HepG2 (cell line): ENCODE measurements at regions not wholly inside any gene's neighbourhood (a gene's known extent, or its start where the extent isn't known, plus 50 kb on each side); places are given as distances from the start of the nearest gene placed in this dataset.
"Not testable (repeated sequence)": the region's sequence is repeated elsewhere in the genome, so short reads cannot be mapped to it uniquely, and the experiment has no call there.

ENCODE experiments used
- ATAC-seq: fragments of 200-7000 bp; cut with Tn5 transposase; 3 replicates; pipeline ENCODE4 v1.9.1; 2020; ENCODE audit warnings: mild to moderate bottlenecking, moderate library complexity
- BruUV-seq: library from RNA; stranded (reverse); fragments of 400-500 nt; replicated peaks from 2 replicates; lab custom pipeline; 2021; lab: Mats Ljungman, UMichigan
- CTCF ChIA-PET: fragments of 300-600 bp; formaldehyde crosslinking; extraction: SDS; loops from one replicate; lab custom pipeline; 2021; ENCODE audit warnings: low total read pairs, inconsistent platforms, low intra/inter-chr PET ratio; lab: Yijun Ruan, JAX
- POLR2A ChIA-PET: fragments of 350-600 bp; sonication (Branson Sonifier 250); formaldehyde crosslinking; loops from one replicate; lab custom pipeline; 2020; ENCODE audit warnings: antibody characterized with exemption, inconsistent platforms; lab: Yijun Ruan, JAX
- DNase-seq: peaks from one replicate; pipeline ENCODE4 v3.0.0-alpha.2; 2015; ENCODE audit warnings: low spot score
- FAIRE-seq: peaks from 3 replicates; lab custom pipeline; 2011; peaks lifted over from hg19 to GRCh38; lab: Jason Lieb, UNC
- H2AFZ ChIP-seq: one replicate; pipeline ENCODE4 v1.6.1; 2011; ENCODE audit warnings: low read length, inconsistent platforms
- H3K27ac ChIP-seq: fragments of 300-600 bp; 3 replicates; pipeline ENCODE4 v1.8.0; 2011; ENCODE audit warnings: mixed run types, mild to moderate bottlenecking, mixed read lengths, low read length, inconsistent platforms; ENCODE audit not compliant: insufficient read depth; ENCODE audit errors: extremely low read length
- H3K27me3 ChIP-seq, 2 experiments: fragments of 200-600 bp in 1 of 2; 2 replicates in 1 of 2; 3 replicates in 1 of 2; pipeline versions ENCODE4 v1.6.0 to v1.8.0; 2011; ENCODE audit warnings: low read length in 2 of 2, mild to moderate bottlenecking in 2 of 2, moderate library complexity in 2 of 2, inconsistent platforms in 1 of 2; ENCODE audit not compliant: insufficient read depth in 2 of 2, control insufficient read depth in 1 of 2
- H3K36me3 ChIP-seq, 2 experiments: fragments of 200-600 bp in 1 of 2; replicated peaks in 1 of 2; 2 replicates in 1 of 2; 3 replicates in 1 of 2; pipeline versions ENCODE4 v1.5.1 to v1.8.0; 2011; ENCODE audit warnings: low read length in 2 of 2, inconsistent platforms in 1 of 2; ENCODE audit not compliant: insufficient read depth in 2 of 2, control insufficient read depth in 1 of 2
- H3K4me1 ChIP-seq: 2 replicates; pipeline ENCODE4 v1.5.1; 2012; ENCODE audit warnings: low read length, inconsistent platforms; ENCODE audit not compliant: insufficient read depth
- H3K4me2 ChIP-seq: 2 replicates; pipeline ENCODE4 v1.6.0; 2011; ENCODE audit warnings: low read depth, low read length, inconsistent platforms
- H3K4me3 ChIP-seq, 3 experiments: fragments of 200-600 bp in 1 of 3; sonication (generic), shearing (Covaris generic) in 1 of 3; replicated peaks in 1 of 3; 2 replicates each; pipeline ENCODE4 v1.5.1; 2011 to 2016; ENCODE audit warnings: low read length in 3 of 3, inconsistent platforms in 2 of 3, low read depth in 2 of 3, mild to moderate bottlenecking in 2 of 3, control low read depth in 1 of 3, mixed read lengths in 1 of 3; ENCODE audit not compliant: insufficient read depth in 1 of 3
- H3K79me2 ChIP-seq: one replicate; pipeline ENCODE4 v1.6.1; 2011; ENCODE audit warnings: low read length, inconsistent platforms; ENCODE audit not compliant: insufficient read depth
- H3K9ac ChIP-seq: 2 replicates; pipeline ENCODE4 v1.6.0; 2011; ENCODE audit warnings: mild to moderate bottlenecking, low read depth, low read length, inconsistent platforms; ENCODE audit not compliant: insufficient read depth
- H3K9me3 ChIP-seq: 2 replicates; pipeline ENCODE4 v1.5.1; 2012; ENCODE audit warnings: mild to moderate bottlenecking, low read length
- H4K20me1 ChIP-seq: 2 replicates; pipeline ENCODE4 v1.6.0; 2011; ENCODE audit warnings: inconsistent platforms, mild to moderate bottlenecking, low read length, moderate library complexity; ENCODE audit not compliant: insufficient read depth
- BCL6 ChIP-seq: IDR thresholded peaks from 2 replicates; pipeline ENCODE4 v1.6.1; 2016; ENCODE audit warnings: missing genetic modification reagents, missing compliant biosample characterization
- GATAD2A ChIP-seq: IDR thresholded peaks from 2 replicates; pipeline ENCODE4 v1.6.1; 2016
- HNF4A ChIP-seq: sonication (generic); formaldehyde crosslinking; IDR thresholded peaks from 2 replicates; pipeline ENCODE4 v1.4.0; 2020; ENCODE audit warnings: missing genetic modification reagents
- MAFF ChIP-seq: IDR thresholded peaks from 2 replicates; pipeline ENCODE4 v1.6.1; 2011; ENCODE audit warnings: low read depth, low read length, improper control_type of control experiment
- MAFK ChIP-seq, 2 experiments: IDR thresholded peaks in 1 of 2; conservative IDR thresholded peaks in 1 of 2; 2 replicates each; pipeline ENCODE4 v1.6.1; 2011; ENCODE audit warnings: improper control_type of control experiment in 2 of 2, low read length in 2 of 2
- WGBS: methylation state at CpG from one replicate; pipeline ENCODE4 v1.1.6; 2017; ENCODE audit warnings: low lambda C conversion rate; 5-methylcytosine and 5-hydroxymethylcytosine counted together
- in situ Hi-C: cut with HindIII; loops from 2 replicates; pipeline ENCODE4 v1.10.0; 2017; ENCODE audit warnings: low pct_unique_long_range_greater_than_20kb; ENCODE audit not compliant: extremely low pct_ligation_motif_present
- intact Hi-C: fragments of 100-400 bp; cut with micrococcal nuclease; formaldehyde crosslinking; loops from one replicate; pipeline ENCODE4 v1.10.0; 2022; ENCODE audit not compliant: unreplicated experiment
- TF ChIP-seq, protein P1 (sequence below): IDR thresholded peaks from 2 replicates; pipeline ENCODE4 v1.4.0; 2020; ENCODE audit warnings: mild to moderate bottlenecking, missing genetic modification reagents

DNA sequence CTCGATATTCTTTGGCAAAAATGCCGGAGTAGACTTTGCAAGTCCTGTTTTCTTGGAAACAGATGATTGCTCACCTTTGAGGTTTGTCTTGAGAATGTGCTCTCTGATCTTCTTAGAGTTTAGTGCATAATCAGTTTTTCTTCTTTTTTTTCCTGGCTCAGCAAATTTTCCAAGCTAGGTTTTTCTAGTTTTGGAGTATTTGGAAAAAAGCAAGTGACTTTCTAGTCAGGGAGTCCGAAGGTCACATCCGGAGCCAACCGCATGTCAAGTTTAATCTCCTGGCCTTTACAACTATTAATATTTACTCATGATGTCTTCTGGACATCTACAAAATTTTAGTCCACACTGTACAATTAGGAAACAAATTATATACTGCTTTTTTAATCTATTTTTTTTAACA, 151.6 kb upstream of the CHL1 start:
- in situ Hi-C loops, H2AFZ ChIP-seq, H3K4me3 ChIP-seq, ATAC-seq, H3K9me3 ChIP-seq, intact Hi-C loops, H3K79me2 ChIP-seq, H3K9ac ChIP-seq, H3K27me3 ChIP-seq, POLR2A ChIA-PET, BruUV-seq, H3K36me3 ChIP-seq, H3K27ac ChIP-seq, H4K20me1 ChIP-seq: not testable (repeated sequence)
- WGBS: 16% methylated on average over 5 of the region's 5 CpGs
- TF ChIP-seq BCL6 (CRISPR knock-in tag) (peak; percentile 50; the same call in 1 of the 2 replicates), MAFF (peak; percentile 93), GATAD2A (CRISPR knock-in tag) (0 out of 2 replicates have a peak, but pooled peaks have one; percentile 9), HNF4A (peak; percentile 25; the same call in 1 of the 2 replicates), MAFK (conservative IDR thresholded peaks at IDR 0.05 in 1 of 2, IDR thresholded peaks at IDR 0.05 in 1 of 2; ENCODE audit: low read length in 2 of 2) (peak; percentile 89 to 95)
- TF ChIP-seq, protein P1, sequence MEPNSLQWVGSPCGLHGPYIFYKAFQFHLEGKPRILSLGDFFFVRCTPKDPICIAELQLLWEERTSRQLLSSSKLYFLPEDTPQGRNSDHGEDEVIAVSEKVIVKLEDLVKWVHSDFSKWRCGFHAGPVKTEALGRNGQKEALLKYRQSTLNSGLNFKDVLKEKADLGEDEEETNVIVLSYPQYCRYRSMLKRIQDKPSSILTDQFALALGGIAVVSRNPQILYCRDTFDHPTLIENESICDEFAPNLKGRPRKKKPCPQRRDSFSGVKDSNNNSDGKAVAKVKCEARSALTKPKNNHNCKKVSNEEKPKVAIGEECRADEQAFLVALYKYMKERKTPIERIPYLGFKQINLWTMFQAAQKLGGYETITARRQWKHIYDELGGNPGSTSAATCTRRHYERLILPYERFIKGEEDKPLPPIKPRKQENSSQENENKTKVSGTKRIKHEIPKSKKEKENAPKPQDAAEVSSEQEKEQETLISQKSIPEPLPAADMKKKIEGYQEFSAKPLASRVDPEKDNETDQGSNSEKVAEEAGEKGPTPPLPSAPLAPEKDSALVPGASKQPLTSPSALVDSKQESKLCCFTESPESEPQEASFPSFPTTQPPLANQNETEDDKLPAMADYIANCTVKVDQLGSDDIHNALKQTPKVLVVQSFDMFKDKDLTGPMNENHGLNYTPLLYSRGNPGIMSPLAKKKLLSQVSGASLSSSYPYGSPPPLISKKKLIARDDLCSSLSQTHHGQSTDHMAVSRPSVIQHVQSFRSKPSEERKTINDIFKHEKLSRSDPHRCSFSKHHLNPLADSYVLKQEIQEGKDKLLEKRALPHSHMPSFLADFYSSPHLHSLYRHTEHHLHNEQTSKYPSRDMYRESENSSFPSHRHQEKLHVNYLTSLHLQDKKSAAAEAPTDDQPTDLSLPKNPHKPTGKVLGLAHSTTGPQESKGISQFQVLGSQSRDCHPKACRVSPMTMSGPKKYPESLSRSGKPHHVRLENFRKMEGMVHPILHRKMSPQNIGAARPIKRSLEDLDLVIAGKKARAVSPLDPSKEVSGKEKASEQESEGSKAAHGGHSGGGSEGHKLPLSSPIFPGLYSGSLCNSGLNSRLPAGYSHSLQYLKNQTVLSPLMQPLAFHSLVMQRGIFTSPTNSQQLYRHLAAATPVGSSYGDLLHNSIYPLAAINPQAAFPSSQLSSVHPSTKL (CRISPR knock-in tag): peak; percentile 46
- Histone ChIP-seq H3K4me1 (peaks cover 18% of the 10 kb centered on the region), H3K4me2 (peak overlapping the region; percentile 24; the same call in 1 of the 2 replicates)
- DNase-seq: peak; percentile 9
- CTCF ChIA-PET: interaction anchor here (3.0 kb wide), 1 partner anchor 310 kb away, joined by 33 read pairs; no protein-coding TSS in a partner anchor
- peak; percentile 44 for FAIRE-seq
